ENCODE measurements at regions not wholly inside any gene's neighbourhood (a gene's known extent, or its start where the extent isn't known, plus 50 kb on each side); places are given as distances from the start of the nearest gene placed in this dataset.

DNA sequence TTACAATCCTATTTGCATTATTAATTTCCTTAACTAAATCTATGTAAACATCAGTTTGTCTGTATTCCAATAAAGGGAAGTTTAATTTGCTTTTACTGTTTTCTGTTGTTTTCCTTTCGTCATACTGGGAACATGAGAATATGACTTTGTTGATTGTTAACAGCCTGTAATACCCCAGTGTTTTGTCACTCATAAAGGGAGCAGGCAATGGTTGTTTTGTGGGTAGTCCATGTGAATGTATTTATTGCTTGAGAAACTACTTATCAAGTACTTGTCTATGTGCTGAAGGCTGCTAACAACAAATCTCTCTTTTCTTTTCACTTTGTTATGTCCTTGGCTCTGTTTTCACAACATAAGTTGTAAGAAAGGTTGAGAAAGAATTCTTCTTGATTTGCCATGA is 1070.2 kb upstream of the ACO1 start:
- no peak for TF ChIP-seq EP300 (IDR thresholded peaks at IDR 0.05)
- no peak for TF ChIP-seq POLR2A (IDR thresholded peaks at IDR 0.05; ENCODE audit: low read depth)
- TF ChIP-seq, protein P1, sequence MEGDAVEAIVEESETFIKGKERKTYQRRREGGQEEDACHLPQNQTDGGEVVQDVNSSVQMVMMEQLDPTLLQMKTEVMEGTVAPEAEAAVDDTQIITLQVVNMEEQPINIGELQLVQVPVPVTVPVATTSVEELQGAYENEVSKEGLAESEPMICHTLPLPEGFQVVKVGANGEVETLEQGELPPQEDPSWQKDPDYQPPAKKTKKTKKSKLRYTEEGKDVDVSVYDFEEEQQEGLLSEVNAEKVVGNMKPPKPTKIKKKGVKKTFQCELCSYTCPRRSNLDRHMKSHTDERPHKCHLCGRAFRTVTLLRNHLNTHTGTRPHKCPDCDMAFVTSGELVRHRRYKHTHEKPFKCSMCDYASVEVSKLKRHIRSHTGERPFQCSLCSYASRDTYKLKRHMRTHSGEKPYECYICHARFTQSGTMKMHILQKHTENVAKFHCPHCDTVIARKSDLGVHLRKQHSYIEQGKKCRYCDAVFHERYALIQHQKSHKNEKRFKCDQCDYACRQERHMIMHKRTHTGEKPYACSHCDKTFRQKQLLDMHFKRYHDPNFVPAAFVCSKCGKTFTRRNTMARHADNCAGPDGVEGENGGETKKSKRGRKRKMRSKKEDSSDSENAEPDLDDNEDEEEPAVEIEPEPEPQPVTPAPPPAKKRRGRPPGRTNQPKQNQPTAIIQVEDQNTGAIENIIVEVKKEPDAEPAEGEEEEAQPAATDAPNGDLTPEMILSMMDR (IDR thresholded peaks at IDR 0.05): no peak
- no peak for TF ChIP-seq POLR2AphosphoS5 (IDR thresholded peaks at IDR 0.05)

Data from esophagus muscularis mucosa (tissue), 4 donors.